Activated CD4-positive, alpha-beta T cell treated with anti-CD3 and anti-CD28 coated beads, Interleukin-10, Interleukin-2, amounts not matched to agents 100 ng/mL and 50 ng/mL, durations not matched to agents 16 hours and 8 hours (primary cell): ENCODE measurements at regions not wholly inside any gene's neighbourhood (a gene's known extent, or its start where the extent isn't known, plus 50 kb on each side); places are given as distances from the start of the nearest gene placed in this dataset.
A peak's percentile ranks its signal among the peaks of the same experiment; 100 is the strongest.

Source experiments
- DNase-seq: peaks from one replicate; pipeline ENCODE4 v3.0.0-alpha.2; 2020

GRCh38 chr15:70291305-70292075, 193.8 kb upstream of the TLE3 start:
- no peak for DNase-seq

DNA sequence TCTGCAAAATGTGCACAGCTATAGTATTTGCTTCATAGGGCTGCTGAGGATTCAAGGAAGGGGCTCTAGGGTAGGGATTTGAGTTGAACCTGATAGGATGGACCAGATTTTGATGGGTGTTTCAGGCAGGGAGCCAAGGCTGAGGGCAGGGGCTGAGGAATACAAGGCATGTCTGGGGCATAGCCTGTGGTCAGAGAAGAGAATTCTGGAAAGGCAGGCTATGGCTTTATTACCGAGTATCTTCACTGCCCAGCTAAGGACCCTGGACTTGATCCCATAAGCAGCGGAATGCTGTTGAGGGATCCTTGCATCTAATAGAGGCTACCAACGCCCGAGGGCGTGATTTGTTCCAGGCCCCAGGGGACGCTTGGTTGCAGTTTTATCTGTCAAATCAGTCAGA, 193.0 kb upstream of the TLE3 start:
- DNase-seq: no peak

- DNase-seq: no peak
These were observed 191.7 kb upstream of the TLE3 start for GRCh38 chr15:70289191-70289955.

GRCh38 chr15:70286113-70286806, 188.5 kb upstream of the TLE3 start:
- no peak for DNase-seq

GRCh38 chr15:70284438-70285214, 186.9 kb upstream of the TLE3 start:
- no peak for DNase-seq

GRCh38 chr15:70283511-70283910, 185.8 kb upstream of the TLE3 start:
- DNase-seq: no peak

DNA sequence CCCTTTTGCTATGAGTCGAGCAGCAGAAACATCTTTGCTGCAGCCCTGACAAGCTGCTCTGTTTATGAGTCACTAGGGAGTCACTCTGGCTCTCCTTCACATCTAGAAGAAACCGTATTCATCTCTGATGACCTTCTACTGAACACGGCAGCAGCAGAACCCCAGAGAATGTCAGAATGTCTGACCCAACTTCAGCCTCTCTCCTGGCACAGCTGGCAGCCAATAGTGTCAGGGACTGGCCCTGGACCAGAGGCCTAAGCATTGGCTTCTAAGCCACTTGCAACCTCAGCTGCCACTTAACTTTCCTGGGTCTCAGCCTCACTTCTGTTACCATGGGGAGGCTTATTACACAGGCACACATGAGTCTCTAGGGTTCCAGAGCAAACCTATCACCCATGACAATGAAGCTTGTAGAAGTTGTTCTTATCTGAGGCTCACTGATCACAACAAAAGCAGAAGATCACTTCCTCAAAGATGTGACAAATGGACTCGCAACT, 184.1 kb upstream of the TLE3 start:
- DNase-seq: peak; percentile 62

DNA sequence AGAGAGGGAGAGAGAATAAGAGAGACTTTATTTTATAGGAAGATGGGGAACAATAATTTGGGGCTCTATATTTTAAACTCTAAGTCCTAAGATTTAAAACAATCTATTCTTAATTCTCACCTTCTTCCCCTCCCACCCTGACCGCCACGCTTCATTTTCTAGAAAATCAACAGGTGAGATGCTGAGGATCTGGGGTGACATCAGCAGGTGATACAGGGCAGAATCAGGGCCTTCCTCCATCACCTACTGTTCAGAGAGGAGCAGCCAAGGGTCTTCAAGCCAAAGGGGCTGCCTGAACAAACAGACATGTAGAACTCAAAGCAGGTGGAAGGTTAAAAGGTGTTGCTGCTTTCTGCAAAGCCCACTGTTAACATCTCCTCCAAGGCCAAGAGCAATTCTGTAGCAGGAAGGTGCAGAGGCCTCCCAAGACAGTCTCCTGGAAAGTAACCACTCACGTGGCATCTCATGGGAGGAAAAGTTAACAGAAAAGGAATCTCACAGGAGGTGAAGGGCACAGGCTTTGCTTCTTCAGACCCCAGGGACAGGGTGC, 183.6 kb upstream of the TLE3 start:
- DNase-seq: no peak

GRCh38 chr15:70280781-70281180, 183.1 kb upstream of the TLE3 start:
- DNase-seq: no peak

DNA sequence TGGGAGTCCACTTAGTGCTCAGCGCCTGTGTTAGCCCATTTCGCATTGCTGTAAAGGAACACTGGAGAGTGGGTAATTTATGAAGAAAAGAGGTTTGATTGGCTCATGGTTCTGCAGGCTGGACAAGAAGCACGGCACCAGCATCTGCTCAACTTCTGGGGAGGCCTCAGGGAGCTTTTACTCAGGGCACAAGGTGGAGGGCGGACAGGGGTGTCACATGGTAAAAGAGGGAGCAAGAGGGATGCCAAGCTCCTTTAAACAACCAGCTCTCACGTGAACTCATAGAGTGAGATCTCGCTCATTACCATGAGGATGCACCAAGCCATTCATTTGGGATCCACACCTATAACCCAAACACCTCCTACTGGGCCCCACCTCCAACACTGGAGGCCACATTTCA, 181.4 kb upstream of the TLE3 start:
- DNase-seq: no peak

DNA sequence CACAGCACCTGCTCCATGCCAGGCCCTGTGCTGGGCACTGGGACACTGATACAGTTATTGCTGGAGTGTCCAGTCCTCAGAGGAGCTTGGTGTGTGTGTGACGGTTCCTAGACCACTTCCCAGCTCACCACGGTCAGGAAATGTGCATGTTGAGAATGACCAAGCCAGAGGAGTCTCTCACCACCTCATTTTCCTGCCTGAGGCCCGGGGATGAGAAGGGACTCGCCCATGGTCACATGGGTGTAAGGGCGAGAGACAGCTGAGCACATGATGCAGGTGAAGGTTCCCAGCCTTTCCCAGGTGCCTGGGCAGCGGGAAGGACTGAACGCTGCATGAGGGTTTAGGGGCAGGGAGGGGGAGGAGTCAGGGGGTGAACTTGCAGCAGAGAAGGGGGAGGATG, 180.9 kb upstream of the TLE3 start:
- DNase-seq: no peak

DNA sequence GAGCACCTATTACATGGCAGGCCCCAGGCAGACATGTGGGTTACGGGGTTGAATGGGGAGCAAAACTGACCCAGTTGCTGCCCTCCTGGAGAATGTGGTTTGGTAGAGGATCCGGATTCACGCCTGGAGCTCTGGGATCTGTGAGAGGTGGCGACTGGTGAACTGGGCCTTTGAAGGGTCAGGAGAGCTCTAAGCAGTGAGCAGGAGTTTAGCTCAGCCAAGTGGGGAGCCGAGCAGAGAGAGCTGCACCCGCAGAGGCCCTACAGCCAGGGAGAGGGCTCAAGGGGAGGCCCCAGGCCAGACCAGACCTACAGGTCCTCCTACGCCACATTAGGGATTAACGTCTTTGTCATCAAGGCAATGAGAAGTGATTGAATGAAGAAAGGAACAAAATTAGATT, 179.8 kb upstream of the TLE3 start:
- DNase-seq: no peak

- DNase-seq: no peak
These were observed 178.7 kb upstream of the TLE3 start for GRCh38 chr15:70276401-70276800.

DNA sequence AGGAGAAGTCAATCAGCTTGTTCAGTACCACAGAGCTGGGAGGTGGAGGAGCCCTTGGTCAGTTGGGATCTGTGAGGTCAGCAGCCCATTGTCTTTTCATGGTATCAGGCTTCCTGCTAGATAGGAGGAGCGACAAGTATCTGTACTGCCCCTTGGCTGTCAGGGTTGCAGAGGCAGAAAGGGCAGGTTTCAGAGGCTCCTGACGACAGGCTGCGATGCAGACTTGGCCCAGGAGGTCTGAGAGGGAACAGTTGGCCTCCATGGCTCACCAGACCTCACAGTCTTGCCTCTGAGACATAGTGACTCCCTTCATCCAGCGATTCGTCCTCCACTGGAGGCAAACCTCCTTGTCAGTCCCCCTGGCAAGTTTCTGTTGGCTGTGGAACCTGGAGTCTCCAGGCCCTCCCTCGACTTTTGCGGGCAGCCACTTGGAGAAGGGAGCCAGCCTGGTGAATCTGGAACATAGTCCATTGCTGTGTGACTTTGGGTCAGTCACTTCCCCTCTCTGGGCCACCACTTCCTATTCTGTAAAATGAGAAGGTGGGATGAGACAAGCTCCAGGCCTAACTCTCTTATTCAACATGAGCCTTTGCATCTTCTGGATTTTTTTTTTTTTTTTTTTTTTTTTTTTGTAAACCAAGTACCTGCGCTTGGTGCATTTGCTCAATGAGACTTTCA, 177.9 kb upstream of the TLE3 start:
- no peak for DNase-seq

- no peak for DNase-seq
These were observed 177.2 kb upstream of the TLE3 start for GRCh38 chr15:70274908-70275307.

GRCh38 chr15:70274255-70274880, 176.7 kb upstream of the TLE3 start:
- DNase-seq: no peak

DNA sequence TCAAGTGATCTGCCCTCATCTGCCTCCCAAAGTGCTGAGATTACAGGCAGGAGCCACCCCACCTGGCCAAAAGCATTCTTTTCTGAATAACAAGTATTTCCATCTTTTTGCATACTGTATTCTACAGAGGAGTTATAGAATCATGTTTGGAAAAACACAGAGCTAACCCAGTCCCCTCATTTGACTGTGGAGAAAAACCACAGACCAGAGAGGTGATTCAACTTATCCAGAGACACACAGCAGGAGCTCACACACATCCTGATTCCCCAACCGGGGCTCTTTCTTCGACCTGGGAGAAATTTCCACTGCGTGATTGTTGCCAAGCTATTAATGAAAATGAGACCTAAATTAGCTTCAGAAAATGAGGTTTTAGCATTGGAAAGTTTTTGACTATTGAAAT, 176.1 kb upstream of the TLE3 start:
- no peak for DNase-seq

DNA sequence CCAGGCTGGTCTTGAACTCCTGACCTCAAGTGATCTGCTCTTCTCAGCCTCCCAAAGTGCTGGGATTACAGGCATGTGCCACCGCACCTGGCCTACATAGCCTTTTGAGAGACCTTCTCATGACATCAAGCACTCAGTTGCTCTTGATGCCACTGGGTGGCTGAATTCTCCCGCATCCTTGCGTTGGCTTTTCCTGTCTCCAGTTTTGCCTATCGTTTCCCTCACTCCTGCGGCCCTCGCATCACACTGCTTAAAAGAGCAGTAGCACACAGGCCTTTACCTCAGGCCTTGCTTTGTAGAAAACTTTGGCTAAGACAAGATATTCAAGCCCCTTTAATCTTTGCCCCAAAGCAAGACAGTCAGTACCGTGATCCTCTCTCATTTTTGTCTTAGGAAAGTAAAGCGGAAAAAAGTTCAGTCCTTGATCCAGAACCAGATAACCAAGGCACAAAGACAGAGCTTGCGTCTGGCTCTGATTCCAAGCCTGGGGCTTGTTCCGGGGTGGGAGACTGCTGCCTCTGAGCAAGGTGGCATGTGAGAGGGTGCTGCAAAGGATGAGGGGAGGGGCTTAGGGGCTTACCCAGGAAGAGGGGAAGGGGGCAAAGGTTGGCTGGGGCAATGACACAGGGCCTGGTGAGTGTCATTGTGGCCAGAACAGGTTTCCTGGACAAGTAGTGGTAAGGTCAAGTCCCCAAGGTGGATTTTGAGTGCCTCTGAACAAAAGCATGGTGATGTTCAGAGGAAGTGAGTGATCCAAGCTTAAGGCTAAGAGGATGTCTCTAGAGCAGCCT, 175.0 kb upstream of the TLE3 start:
- no peak for DNase-seq

DNA sequence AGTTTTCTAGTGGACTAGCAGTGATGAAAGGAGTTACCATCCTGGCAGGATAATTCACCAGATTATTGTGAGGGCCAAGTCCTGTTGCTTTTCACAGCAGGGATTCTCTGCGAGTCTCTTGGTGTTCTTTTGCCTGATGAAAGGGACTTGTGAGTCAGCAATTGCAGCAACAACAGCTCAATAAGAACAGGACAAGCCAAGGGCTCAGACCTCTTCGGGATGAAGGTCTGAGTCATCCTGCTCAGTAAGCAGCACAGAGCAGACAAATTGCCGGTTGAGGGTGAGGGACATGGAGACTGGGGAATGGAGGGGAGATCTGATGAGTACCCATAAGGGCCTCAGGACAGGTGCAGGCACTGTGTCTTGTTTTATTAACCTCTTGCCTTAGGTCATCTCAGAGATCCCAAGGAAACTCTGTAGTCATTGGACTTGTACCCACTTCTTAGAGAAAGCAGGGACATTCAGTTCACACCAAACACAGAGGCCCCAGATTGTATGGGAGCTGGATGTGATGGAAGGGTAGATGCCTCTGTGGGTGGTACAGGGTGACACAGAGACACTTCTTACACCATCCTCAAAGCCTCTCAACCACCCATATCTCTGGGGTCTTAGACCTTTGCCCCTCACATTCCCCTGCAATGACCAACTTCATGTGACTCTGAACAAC, 173.8 kb upstream of the TLE3 start:
- DNase-seq: no peak

DNA sequence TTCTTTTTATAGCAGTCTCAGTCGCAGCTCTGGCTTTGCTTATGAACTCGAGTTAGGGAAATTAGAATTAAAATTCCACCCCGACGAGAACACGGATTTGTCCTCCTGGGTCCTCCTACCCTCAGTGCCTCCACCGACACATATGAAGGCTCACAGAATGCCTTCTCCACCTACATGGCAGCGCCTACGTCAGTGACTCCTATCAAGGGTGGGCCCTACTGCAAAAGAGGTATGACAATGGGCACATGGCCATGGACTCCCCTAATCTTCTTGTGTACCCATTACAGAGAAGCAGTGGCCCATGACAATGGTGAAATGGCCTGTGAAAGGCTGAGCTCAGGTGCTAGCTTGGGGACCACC, 173.0 kb upstream of the TLE3 start:
- no peak for DNase-seq
